Activated T-helper 17 cell treated with anti-CD3 and anti-CD28 coated beads, Interleukin-2, amount 50 U/mL, for 72 hours (primary cell): ENCODE measurements at regions not wholly inside any gene's neighbourhood (a gene's known extent, or its start where the extent isn't known, plus 50 kb on each side); places are given as distances from the start of the nearest gene placed in this dataset.

Experiments used
- ATAC-seq: fragments of 150-1000 bp; cut with Tn5 transposase; replicated peaks from 2 replicates; pipeline ENCODE4 v1.10.0; 2021; ENCODE audit warnings: mild to moderate bottlenecking, moderate library complexity
- H3K27ac Mint-ChIP-seq: one replicate; pipeline ENCODE4 v1.8.0; 2022; ENCODE audit warnings: mixed read lengths
- H3K27me3 Mint-ChIP-seq: one replicate; pipeline ENCODE4 v1.8.0; 2022; ENCODE audit warnings: mixed read lengths
- H3K36me3 Mint-ChIP-seq: one replicate; pipeline ENCODE4 v1.8.0; 2022; ENCODE audit warnings: low read depth, mild to moderate bottlenecking, mixed read lengths
- H3K4me1 Mint-ChIP-seq: one replicate; pipeline ENCODE4 v1.8.0; 2022; ENCODE audit warnings: mixed read lengths
- H3K4me3 Mint-ChIP-seq: one replicate; pipeline ENCODE4 v1.8.0; 2022; ENCODE audit warnings: mild to moderate bottlenecking, mixed read lengths
- H3K9me3 Mint-ChIP-seq: one replicate; pipeline ENCODE4 v1.8.0; 2022; ENCODE audit warnings: mixed read lengths

DNA sequence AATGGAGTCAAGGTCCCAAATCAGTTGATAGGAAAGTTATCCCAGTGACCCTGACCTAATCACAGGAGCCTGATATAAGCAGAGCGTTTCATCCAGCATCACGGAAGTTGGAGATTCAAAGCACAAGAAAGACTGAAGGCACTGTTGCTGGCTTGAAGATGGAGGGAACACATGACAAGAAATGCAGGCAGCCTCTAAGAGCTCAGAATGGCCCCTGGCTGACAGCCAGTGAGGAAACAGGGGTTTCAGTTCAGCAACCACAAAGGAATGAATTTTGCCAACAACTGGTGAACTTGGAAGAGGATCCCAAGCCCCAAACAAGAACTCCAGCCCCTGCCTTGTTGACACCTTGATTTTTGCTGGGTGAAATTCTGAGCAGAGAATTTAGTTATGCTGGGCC, 778.5 kb downstream of the MAFB start:
- Mint-ChIP-seq H3K36me3 (no peaks in the 10 kb centered on the region), H3K27me3 (no peaks in the 10 kb centered on the region), H3K4me1 (no peaks in the 10 kb centered on the region), H3K4me3 (no peak overlapping the region), H3K27ac (no peak overlapping the region), H3K9me3 (no peaks in the 10 kb centered on the region)
- ATAC-seq = no peak

DNA sequence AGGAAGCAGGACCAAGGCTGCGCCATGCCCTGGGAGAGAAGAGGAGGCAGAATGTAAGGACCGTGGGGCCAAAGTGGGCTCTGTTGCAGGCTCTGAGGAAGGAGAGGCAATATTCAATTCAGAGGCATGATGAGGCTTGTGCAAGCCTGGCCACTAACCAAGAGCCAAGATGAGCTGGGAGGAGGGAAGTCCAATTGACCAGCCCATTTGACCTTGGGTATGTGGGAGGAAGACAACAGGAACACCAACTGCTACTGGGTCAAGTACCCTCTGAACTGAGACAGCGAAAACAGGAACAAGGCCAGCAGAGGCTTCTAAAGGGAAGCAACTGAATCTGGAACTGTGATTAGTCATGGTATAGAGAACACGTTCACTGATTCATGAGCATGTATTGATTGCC, 779.6 kb downstream of the MAFB start:
- Mint-ChIP-seq H3K4me1 (no peaks in the 10 kb centered on the region), H3K27me3 (no peaks in the 10 kb centered on the region), H3K27ac (no peak overlapping the region), H3K9me3 (no peaks in the 10 kb centered on the region), H3K36me3 (no peaks in the 10 kb centered on the region), H3K4me3 (no peak overlapping the region)
- ATAC-seq = no peak

DNA sequence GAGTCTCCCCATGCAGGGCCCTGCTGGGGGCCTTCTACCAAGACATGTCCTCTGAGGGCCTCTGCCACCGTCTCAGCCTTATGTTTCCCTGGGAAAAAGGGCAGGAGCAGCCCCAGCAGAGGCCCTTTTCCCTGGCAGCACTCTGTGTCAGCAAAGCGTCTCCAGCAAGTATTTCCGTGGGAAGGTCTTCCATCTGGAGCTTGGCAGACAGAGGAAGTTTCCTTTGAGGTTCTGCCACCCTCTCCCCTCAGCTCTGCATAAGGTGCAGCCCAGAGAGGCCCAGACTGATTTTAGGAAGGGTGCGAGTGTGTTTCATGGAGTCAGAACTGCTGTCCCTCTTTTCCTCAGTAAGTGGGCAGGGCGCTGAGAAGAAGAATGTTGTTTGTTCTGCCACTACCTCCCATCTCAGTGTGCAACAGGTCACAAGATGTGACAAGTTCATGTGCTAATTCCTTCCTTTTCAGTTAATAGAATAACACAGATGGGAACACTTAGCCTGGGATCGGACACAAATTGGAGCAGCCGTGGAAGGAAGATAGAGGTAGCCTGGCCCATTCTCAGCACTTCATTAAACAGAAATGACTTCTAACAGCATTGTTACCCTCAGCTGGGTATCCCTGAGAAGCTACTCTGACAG, 784.4 kb downstream of the MAFB start:
- H3K27ac Mint-ChIP-seq = no peak overlapping the region
- H3K4me3 Mint-ChIP-seq = no peak overlapping the region
- no peaks in the 10 kb centered on the region for H3K27me3 Mint-ChIP-seq
- H3K36me3 Mint-ChIP-seq = no peaks in the 10 kb centered on the region
- H3K4me1 Mint-ChIP-seq = no peaks in the 10 kb centered on the region
- H3K9me3 Mint-ChIP-seq = no peaks in the 10 kb centered on the region
- no peak for ATAC-seq

DNA sequence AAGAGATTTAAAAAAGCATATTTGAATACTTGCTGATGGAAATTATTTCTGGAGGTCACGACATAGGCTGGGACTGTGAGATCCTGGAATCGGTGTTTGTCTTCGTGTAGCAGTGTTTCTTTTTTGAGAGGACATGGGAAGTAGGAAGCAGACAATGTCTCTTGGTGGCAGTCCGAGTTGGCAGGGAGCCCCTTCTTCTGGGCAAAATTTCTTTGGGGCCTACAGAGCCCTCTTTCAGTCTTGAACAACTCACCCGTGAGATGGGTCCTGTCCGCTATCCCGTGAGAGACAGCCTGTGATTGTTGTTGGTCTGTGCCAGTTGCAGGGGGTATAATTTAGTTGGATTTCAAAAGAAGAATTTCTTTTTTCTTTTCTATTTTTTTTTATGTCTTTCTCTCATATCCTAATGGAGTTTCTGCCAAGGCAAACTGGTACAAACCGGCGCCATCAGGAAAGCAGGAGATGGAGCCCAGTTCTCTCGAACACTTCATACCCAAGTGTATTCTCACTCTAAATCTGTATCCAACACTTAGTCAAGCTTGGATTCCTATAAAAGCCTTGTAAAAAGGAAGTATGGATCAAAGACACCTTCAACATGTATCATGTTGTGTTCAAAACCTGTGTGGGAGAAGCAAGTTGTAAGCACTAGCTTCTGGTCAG, 785.1 kb downstream of the MAFB start:
- Mint-ChIP-seq H3K9me3 (no peaks in the 10 kb centered on the region), H3K27ac (no peak overlapping the region), H3K36me3 (no peaks in the 10 kb centered on the region), H3K4me3 (no peak overlapping the region), H3K27me3 (no peaks in the 10 kb centered on the region), H3K4me1 (no peaks in the 10 kb centered on the region)
- ATAC-seq = no peak

DNA sequence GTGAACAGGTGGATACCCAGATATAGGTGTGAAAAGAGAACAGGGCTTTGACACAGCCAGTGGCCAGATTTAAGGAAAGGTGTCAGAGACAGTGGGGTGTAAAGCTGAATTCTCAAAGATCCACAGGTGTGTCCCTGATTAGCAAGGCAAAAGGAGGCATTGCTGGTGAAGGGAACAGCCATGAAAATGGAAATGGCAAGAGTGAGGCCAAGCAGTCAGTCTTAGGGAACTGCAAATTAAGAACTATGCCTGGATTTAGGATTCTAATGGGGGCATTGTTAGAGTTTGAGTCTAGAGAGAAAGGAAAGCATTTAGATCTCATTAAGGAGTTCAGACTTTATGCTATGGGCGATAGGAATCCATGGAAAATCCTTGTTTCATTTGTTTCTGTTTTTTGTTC, 789.2 kb downstream of the MAFB start:
- Mint-ChIP-seq H3K4me3 (no peak overlapping the region), H3K4me1 (no peaks in the 10 kb centered on the region), H3K27me3 (no peaks in the 10 kb centered on the region), H3K9me3 (no peaks in the 10 kb centered on the region), H3K36me3 (no peaks in the 10 kb centered on the region), H3K27ac (no peak overlapping the region)
- ATAC-seq = no peak

DNA sequence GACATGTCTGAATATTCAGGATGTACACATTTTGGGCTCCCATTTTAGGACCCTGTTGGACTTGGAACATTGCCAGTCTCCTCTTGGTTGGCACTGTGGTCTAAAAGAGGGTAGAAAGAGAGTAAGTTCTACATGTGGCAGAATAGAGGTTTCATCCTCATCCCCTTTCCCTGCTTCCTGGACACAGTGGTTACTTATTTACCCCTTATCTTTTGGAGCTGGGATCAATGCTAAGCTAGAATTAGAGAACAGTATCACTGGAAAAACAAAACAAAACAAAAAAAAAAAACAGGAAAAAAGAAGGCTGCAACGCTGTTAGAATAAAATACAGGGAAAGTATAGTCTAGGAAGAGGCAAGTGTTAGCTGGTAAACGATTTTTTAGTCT, 790.6 kb downstream of the MAFB start:
- no peak for ATAC-seq
- Mint-ChIP-seq H3K27me3 (no peaks in the 10 kb centered on the region), H3K4me3 (no peak overlapping the region)

DNA sequence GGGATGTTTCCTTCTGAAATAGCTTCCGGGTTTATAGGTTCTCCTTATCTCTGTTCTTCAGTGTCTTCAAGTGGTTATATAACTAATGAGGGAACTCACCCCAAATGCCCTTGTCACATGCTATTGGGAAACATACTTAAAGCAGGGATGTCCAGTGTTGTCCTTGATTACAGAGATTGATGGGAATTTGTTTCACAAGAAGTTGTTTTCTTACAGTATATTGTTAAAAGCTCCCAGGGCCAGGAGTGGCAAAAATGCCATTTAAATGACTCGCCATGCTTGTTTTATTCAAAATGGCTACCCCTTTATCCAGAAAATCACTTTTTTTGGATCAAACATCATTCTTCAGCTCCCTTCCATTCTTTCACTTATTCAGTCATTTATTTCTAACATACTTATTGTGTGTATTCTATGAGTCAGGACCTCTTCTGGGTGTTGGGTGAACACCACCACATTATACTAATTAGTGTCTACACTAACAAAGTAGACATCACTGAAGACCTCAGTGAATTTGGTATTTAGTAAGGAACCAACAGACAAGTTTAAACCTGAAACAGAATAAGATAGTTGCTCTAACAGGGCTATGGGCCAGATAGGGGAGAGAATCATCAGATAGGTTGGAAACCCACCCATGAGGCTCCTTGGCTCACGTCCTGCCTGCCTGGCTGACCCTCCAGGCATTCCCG, 791.1 kb downstream of the MAFB start:
- Mint-ChIP-seq H3K36me3 (no peaks in the 10 kb centered on the region), H3K9me3 (no peaks in the 10 kb centered on the region), H3K27me3 (no peaks in the 10 kb centered on the region), H3K4me3 (no peak overlapping the region), H3K27ac (no peak overlapping the region), H3K4me1 (no peaks in the 10 kb centered on the region)
- no peak for ATAC-seq

More for the DNA sequence above, 790.6 kb downstream of the MAFB start:
- Mint-ChIP-seq H3K27ac (no peak overlapping the region), H3K9me3 (no peaks in the 10 kb centered on the region), H3K36me3 (no peaks in the 10 kb centered on the region), H3K4me1 (no peaks in the 10 kb centered on the region)

DNA sequence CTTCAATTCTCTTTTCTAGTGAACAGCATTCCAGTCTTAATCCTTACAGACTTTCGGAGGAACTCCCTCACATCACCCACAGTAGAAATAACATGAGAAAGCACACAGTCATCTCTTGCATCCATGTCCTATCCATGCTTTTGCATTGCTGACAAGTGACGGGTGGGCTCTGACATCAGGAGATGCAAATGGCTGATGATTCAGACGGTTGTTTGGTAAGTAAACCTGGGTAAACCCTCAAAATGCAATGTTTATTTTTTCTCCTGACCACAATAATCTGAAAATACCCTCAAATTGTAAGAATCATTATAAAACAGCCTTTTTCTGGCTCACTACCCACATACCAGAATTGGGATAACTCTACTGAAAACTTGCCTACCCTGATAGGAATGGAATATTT, 792.0 kb downstream of the MAFB start:
- Mint-ChIP-seq H3K4me1 (no peaks in the 10 kb centered on the region), H3K27ac (no peak overlapping the region), H3K9me3 (no peaks in the 10 kb centered on the region), H3K36me3 (no peaks in the 10 kb centered on the region), H3K27me3 (no peaks in the 10 kb centered on the region), H3K4me3 (no peak overlapping the region)
- ATAC-seq = no peak

DNA sequence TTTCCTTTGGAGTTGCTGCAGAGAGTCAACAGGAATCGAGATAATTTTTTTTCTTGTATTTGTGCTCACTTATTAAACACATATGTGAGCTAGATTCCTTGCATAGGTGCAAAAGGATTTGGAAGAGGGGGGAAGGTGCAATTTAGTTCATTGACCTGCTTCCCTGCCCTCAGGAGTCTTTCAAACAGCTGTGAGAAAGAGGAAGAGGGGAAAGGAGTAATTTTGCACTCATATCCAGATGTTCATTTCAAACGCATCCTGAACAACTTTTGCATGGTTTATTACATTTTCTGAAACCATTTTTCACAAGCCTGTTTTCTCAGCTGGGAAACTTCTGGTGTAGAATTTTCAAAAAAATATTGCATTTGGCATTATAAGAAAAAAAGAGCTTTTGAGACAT, 795.0 kb downstream of the MAFB start:
- Mint-ChIP-seq H3K27me3 (no peaks in the 10 kb centered on the region), H3K4me3 (no peak overlapping the region), H3K27ac (no peak overlapping the region), H3K4me1 (no peaks in the 10 kb centered on the region), H3K9me3 (no peaks in the 10 kb centered on the region), H3K36me3 (no peaks in the 10 kb centered on the region)
- no peak for ATAC-seq

DNA sequence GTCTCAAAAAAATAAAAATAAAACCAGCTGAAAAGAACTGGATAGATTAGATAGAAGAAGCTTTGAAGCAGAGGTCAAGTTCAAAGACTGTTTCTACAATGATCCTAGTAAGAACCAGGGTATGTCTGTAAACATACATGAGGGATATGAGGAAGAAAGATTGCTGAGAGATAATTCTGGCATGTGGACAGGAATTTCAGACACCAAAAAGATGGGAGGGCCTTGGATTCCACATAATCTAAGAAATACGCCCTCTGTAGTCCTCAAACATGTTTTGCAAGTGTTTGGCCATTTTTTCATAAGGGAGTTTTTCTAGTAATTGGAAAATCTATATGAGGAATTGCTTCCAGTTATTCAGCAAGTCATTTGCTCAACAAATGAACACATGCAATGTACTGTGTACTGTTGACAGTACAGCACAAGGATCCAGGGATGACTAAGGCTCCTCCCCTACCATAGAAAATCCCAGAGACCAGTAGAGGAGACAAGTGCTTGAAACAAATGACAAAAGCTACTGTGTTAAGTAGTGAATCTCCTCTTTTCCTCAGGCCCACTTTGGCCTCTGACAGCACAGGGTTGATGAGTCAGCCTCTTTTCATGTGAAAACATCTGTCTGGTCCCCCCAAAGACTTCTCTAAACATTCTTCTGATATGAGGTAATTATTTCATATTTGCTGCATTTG, 795.9 kb downstream of the MAFB start:
- Mint-ChIP-seq H3K27me3 (no peaks in the 10 kb centered on the region), H3K36me3 (no peaks in the 10 kb centered on the region), H3K27ac (no peak overlapping the region), H3K9me3 (no peaks in the 10 kb centered on the region), H3K4me3 (no peak overlapping the region), H3K4me1 (no peaks in the 10 kb centered on the region)
- ATAC-seq = no peak

DNA sequence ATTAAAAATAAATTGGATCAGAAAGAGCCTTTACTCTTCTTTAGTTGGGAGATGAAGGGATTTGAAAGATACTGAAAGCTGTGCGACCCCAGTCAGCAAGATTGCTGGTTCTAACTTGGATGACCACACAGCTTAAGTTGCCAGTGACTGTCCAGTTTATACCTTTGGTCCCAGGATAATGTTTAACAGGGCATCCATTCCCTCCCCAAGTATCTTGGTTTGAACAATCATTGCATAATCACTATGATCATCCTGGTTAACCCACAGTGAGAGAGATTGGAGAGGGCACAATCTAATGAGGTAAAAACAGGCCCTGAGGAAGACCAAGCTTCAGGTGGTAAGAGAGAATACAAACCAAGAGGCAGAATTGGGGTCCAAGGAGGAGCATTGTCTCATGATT, 798.3 kb downstream of the MAFB start:
- Mint-ChIP-seq H3K4me1 (no peaks in the 10 kb centered on the region), H3K9me3 (no peaks in the 10 kb centered on the region), H3K4me3 (no peak overlapping the region), H3K27me3 (no peaks in the 10 kb centered on the region), H3K36me3 (no peaks in the 10 kb centered on the region), H3K27ac (no peak overlapping the region)
- no peak for ATAC-seq

DNA sequence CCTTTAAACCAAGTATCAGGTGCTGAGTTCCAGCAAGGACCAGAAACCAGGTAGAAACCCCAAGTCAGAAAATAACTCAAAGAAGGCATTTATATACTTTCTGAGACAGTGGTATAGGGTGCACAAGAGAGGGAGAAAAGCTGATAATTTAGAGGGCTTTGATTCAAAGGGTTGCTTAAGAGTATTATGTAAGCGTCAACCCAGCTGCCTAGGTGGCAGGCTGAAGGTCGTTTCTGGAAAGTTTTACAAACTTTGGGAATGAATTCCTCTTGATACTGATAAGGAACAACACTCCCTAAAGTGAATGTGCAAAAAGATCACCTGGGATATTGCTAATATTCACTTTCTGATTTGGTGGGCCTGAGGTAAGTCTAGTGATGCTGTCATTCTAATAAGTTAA, 800.7 kb downstream of the MAFB start:
- H3K4me1 Mint-ChIP-seq = no peaks in the 10 kb centered on the region
- H3K27ac Mint-ChIP-seq = no peak overlapping the region
- no peaks in the 10 kb centered on the region for H3K36me3 Mint-ChIP-seq
- no peak for ATAC-seq
- no peaks in the 10 kb centered on the region for H3K9me3 Mint-ChIP-seq
- no peaks in the 10 kb centered on the region for H3K27me3 Mint-ChIP-seq
- H3K4me3 Mint-ChIP-seq = no peak overlapping the region

DNA sequence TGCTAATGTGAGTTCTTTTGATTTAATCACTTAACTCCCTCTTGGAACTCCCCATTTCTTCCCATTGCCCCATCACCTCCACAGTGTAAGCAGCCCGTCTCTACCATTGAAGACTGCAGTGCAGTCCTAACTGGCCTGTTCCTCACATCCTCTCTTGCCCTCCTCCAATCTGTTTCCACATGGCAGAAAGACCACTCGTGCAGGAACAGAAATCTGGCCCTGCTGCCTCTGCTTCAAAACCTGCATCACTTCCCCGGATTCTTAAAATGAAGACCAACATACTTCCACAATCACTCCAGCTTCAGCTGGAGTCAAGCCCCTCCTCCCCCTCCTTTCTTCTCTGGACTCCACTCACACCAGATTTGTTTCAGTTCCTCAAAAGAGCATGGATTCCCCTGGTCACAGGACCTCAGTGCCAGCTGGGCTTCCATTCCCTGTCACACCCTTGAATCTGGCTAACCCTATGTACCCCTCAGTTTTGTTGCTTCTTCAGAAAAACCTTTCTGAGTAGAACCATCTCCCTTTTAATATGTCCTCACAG, 802.3 kb downstream of the MAFB start:
- H3K27me3 Mint-ChIP-seq = no peaks in the 10 kb centered on the region
- H3K36me3 Mint-ChIP-seq = no peaks in the 10 kb centered on the region
- no peaks in the 10 kb centered on the region for H3K4me1 Mint-ChIP-seq
- no peak for ATAC-seq
- no peak overlapping the region for H3K27ac Mint-ChIP-seq
- no peak overlapping the region for H3K4me3 Mint-ChIP-seq
- H3K9me3 Mint-ChIP-seq = no peaks in the 10 kb centered on the region

DNA sequence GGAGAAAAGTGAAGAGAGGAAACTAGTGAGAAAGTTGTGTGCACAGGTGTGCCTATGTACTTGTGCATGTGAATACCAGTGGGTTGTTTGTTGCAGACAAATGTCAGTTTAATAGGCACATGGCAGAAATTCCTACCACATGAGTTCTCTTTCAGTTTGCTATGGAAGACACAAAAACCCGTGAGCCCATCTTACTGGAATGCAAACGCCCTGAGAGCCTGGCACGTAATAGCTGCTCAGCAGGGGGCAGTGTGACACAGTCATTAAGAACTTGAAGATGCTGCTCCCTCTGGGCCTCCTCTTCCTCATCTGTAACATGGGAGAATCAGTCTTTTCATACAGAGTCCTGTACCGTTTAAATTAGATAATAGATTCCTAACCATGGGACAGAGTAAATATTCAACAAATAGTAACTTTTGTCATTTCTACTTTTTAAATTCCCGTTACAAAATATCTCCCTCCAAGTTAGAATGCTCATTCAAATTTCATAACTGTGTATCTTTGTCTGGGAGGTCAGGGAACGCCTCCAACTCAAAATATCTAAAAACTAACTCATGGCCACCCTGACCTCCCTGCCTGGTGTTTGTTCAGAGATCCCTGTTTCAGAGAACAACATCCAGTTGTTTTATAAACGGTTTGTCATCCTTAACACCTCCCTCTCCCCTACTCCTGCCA, 802.9 kb downstream of the MAFB start:
- Mint-ChIP-seq H3K27me3 (no peaks in the 10 kb centered on the region), H3K36me3 (no peaks in the 10 kb centered on the region), H3K9me3 (no peaks in the 10 kb centered on the region), H3K4me1 (no peaks in the 10 kb centered on the region), H3K4me3 (no peak overlapping the region), H3K27ac (no peak overlapping the region)
- no peak for ATAC-seq
